ENCODE measurements at regions not wholly inside any gene's neighbourhood (a gene's known extent, or its start where the extent isn't known, plus 50 kb on each side); places are given as distances from the start of the nearest gene placed in this dataset.

GRCh38 chr2:22329211-22330154, 1055.5 kb upstream of the KLHL29 start:
- no peaks in the 10 kb centered on the region for H3K4me1 Mint-ChIP-seq (ENCODE audit: unreplicated experiment)
- no peaks in the 10 kb centered on the region for H3K9me3 Mint-ChIP-seq
- no peak overlapping the region for H3K4me3 Mint-ChIP-seq
- H3K27me3 Mint-ChIP-seq = no peaks in the 10 kb centered on the region
- no peak for DNase-seq (ENCODE audit: extremely low spot score, unreplicated experiment)
- no peak overlapping the region for H3K27ac Mint-ChIP-seq
- TF ChIP-seq CTCF (conservative IDR thresholded peaks at IDR 0.05) = no peak
- no peaks in the 10 kb centered on the region for H3K36me3 Mint-ChIP-seq

- no peaks in the 10 kb centered on the region for H3K27me3 Mint-ChIP-seq
- no peaks in the 10 kb centered on the region for H3K36me3 Mint-ChIP-seq
- H3K9me3 Mint-ChIP-seq = no peaks in the 10 kb centered on the region
- no peak for DNase-seq (ENCODE audit: extremely low spot score, unreplicated experiment)
- no peak overlapping the region for H3K4me3 Mint-ChIP-seq
- H3K4me1 Mint-ChIP-seq (ENCODE audit: unreplicated experiment) = peaks cover 6% of the 10 kb centered on the region
- TF ChIP-seq CTCF (conservative IDR thresholded peaks at IDR 0.05) = no peak
- H3K27ac Mint-ChIP-seq = no peak overlapping the region
Observed at GRCh38 chr2:22336414-22336813, 1048.6 kb upstream of the KLHL29 start.

GRCh38 chr2:22340716-22341115, 1044.3 kb upstream of the KLHL29 start:
- Mint-ChIP-seq H3K4me1 (ENCODE audit: unreplicated experiment) (peaks cover 6% of the 10 kb centered on the region), H3K9me3 (no peaks in the 10 kb centered on the region), H3K36me3 (no peaks in the 10 kb centered on the region), H3K27ac (no peak overlapping the region), H3K4me3 (no peak overlapping the region), H3K27me3 (no peaks in the 10 kb centered on the region)
- no peak for TF ChIP-seq CTCF (conservative IDR thresholded peaks at IDR 0.05)
- DNase-seq (ENCODE audit: extremely low spot score, unreplicated experiment) = no peak

GRCh38 chr2:22347306-22347705, 1037.7 kb upstream of the KLHL29 start:
- Mint-ChIP-seq H3K4me3 (no peak overlapping the region), H3K27ac (no peak overlapping the region), H3K9me3 (no peaks in the 10 kb centered on the region), H3K36me3 (no peaks in the 10 kb centered on the region), H3K27me3 (no peaks in the 10 kb centered on the region), H3K4me1 (ENCODE audit: unreplicated experiment) (no peaks in the 10 kb centered on the region)
- DNase-seq (ENCODE audit: extremely low spot score, unreplicated experiment) = no peak
- no peak for TF ChIP-seq CTCF (conservative IDR thresholded peaks at IDR 0.05)

GRCh38 chr2:22350621-22351020, 1034.4 kb upstream of the KLHL29 start:
- no peak overlapping the region for H3K4me3 Mint-ChIP-seq
- no peak for TF ChIP-seq CTCF (conservative IDR thresholded peaks at IDR 0.05)
- no peaks in the 10 kb centered on the region for H3K9me3 Mint-ChIP-seq
- H3K36me3 Mint-ChIP-seq = no peaks in the 10 kb centered on the region
- no peaks in the 10 kb centered on the region for H3K27me3 Mint-ChIP-seq
- DNase-seq (ENCODE audit: extremely low spot score, unreplicated experiment) = no peak
- H3K27ac Mint-ChIP-seq = no peak overlapping the region
- H3K4me1 Mint-ChIP-seq (ENCODE audit: unreplicated experiment) = peaks cover under 1% of the 10 kb centered on the region
